ENCODE measurements at regions not wholly inside any gene's neighbourhood (a gene's known extent, or its start where the extent isn't known, plus 50 kb on each side); places are given as distances from the start of the nearest gene placed in this dataset.

GRCh38 chr10:25828475-25828874 lies 105.6 kb upstream of the MYO3A start:
- TF ChIP-seq CTCF (conservative IDR thresholded peaks at IDR 0.05) (no peak), ZFX (IDR thresholded peaks at IDR 0.05) (no peak)

Data from C4-2B (cell line).